NCI-H446 (cell line): ENCODE measurements at regions not wholly inside any gene's neighbourhood (a gene's known extent, or its start where the extent isn't known, plus 50 kb on each side); places are given as distances from the start of the nearest gene placed in this dataset.

Source experiments
- DNase-seq, 2 experiments: peaks; one replicate each; lab custom pipeline; 2025; lab: John Stamatoyannopoulos, UW

DNA sequence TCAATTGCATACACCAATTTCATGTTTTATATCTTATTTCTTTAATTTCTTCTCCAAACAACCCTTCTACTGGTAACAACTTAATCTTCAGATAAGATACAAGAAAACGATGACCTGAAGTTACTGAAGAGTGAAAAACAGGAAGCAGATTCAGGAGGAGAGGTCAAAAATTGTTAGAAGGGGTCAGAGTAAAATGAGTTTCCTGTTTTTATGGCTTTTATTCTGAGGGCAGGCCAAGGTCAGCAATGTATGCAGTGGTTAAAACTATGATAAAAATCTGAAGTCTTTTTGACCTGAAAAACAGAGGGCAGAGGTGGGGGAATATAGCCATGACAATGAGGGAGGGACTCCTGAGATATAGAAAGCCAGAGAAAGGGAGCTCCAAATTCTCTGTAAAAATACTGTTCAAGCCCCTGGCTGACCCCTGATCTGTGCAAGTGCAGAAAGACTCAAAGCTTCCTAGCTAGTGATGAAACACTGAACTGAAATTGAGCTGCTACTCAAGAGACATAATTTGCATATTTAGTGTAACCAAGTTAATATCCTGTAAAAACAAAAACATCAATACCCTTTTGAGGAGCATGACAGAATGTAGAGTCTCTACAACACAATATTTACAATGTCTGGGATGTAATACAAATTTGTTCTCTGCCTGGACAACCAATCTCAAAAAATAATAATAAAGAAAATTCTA, 514.3 kb upstream of the SEL1L start:
- no peak for DNase-seq

DNA sequence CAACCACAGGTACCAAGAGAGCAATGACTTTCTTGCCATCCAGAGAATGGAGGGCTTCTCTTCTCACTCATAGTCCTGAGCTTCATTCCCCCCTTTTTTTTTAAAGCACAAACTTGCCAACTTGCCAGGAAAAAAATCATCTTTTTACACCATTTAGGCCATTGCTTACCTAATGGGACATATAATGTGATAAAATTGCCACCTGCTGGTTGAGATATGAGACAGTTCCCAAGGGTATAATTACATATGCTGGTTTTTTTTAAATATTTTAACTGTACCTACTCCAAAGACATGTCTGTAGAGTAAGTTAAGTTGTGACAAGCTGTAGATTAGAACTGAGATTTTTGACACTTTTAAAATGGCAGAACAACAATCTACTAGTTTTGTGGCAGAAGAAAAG, 519.1 kb upstream of the SEL1L start:
- DNase-seq = no peak

- DNase-seq = no peak
Observed at GRCh38 chr14:82055515-82056115, 522.0 kb upstream of the SEL1L start.

DNA sequence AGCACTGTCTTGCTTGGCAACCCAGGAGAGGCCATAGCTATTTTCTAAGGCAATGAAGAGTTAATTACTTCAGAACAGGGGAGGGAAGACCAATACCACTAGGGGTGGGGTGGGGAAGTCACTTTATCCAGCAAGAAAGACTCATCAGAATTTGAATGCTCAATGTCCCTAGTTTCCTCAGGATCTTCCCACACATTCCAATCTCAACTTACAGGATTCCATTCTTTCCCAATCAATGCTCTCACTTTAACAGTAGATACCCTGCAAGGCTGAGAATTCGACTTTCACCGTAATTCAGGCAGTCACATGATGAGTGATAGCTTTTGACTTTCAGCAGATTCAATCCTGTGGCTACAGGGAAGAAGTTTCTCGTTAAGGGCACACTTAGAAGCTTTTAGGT, 526.6 kb upstream of the SEL1L start:
- DNase-seq = no peak

- DNase-seq = no peak
Observed at GRCh38 chr14:82067221-82067875, 533.7 kb upstream of the SEL1L start.

DNA sequence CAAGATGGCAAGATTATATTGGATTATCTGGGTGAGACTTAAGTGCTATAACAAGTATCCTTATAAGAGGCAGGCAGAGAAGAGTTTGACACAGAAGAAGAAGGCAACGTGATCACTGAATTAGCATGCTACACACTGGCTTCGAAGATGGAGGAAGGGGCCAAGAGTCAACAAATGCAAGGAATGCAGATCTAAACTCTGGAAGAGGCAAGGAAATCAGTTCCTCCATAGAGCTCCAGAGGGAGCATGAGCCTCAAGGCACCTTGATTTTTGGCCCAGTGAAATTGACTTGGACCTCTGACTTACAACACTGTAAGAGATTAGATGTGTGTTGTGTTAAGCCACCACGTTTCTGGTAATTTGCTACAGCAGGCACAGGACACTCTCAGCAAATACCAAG, 536.4 kb upstream of the SEL1L start:
- DNase-seq = no peak

DNA sequence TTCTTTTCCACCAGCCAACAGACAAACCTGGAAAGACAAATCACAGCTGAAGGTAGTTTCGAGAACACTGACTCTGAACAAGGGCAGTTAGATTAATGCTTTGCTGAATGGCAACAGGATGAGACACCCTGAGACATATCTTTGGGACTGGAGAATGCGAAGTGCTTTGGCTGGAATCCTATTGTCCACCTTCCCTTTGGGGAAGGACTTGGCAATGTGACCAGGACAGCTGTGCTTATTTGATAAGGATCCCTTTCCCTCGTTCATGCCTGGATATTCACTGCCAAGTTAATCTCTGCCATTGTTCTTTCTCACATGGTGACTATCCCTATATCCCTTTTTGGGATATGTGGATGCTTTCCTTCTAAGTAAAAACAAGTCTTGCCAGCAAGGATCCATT, 537.1 kb upstream of the SEL1L start:
- no peak for DNase-seq

- no peak for DNase-seq
Observed at GRCh38 chr14:82073547-82073946, 539.9 kb upstream of the SEL1L start.

GRCh38 chr14:82075566-82075965, 541.9 kb upstream of the SEL1L start:
- no peak for DNase-seq

- DNase-seq = no peak
Observed at GRCh38 chr14:82079553-82079952, 545.9 kb upstream of the SEL1L start.

DNA sequence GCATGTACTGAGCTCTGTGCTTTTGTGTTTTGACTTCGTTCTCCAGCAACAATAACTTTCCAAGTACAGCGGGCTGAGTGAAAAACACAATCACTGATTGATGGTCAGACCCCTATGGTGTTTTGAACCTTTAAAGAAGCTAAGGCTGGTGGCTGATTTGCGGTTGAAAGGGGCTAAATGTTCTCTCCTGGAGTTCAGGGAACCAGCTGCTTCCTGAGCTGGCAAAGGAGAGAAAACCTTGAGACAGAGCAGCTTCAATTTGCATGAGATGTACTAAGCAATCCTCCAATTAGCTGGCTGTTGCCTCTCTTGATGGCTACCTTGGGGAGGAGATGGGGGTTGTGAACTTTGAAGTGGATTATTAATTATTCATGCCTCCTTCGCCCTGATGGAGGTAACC, 546.7 kb upstream of the SEL1L start:
- no peak for DNase-seq

- no peak for DNase-seq
Observed at GRCh38 chr14:82084813-82085212, 551.2 kb upstream of the SEL1L start.

DNA sequence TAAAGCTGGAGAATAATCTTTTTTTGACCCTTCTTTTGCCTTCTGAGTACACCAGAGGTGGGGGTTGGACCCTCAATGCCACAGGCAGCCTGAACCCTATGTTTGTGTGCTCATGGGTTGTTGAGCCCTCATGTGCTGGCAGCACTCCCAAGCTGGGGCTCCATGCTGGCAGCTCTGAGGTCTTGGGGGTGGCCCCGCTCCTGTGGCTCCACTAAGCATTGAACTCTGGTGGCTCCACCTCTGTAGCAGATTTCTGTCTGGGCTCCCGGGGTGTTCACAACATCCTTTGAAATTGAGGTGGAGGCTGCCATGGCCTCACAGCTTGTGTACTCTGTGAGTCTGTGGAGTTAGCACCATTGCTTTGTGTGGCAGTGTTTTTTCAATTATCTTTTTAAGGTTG, 557.4 kb upstream of the SEL1L start:
- no peak for DNase-seq

DNA sequence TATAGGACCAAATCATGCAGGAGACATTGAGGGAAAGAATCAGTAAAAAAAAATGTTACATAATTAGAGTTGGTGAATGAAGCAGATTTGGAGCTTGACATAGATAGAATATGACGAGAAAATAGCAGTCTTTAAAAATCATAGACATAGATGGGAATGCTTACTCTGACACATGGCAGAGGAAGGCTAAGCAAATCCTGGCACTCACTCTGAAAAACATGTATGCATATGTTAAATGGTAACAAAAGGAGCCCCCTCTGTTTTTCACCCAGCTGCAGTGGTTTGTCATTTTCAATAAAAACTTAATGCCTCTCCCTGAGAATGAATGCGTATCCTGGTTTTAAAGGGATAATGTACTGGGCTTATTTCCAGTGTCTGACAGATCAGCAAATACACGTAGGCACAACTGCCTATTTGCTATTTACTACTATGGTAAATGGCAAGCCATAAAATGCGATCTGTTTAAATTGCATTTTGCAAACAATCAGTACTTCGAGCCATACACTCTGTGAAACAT, 561.2 kb upstream of the SEL1L start:
- no peak for DNase-seq

GRCh38 chr14:82104013-82104412, 570.4 kb upstream of the SEL1L start:
- DNase-seq = no peak

GRCh38 chr14:82112210-82112839, 578.7 kb upstream of the SEL1L start:
- no peak for DNase-seq

DNA sequence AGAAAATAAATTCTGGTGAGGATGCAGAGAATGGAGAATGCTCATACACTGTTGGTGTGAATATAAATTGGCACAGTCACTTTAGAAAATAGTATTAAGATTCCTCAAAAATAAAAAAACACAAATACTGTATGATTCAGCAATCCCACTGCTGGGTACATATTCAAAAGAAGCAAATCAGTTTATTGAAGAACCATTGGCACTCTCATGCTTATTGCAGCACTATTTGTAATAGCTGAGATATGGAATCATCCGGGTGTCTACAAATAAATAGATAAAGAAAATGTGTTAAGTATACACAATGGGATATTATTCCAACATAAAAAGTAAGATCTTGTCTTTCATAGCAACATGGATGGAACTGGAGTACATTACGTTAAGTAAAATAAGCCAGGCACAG, 579.4 kb upstream of the SEL1L start:
- DNase-seq = no peak

DNA sequence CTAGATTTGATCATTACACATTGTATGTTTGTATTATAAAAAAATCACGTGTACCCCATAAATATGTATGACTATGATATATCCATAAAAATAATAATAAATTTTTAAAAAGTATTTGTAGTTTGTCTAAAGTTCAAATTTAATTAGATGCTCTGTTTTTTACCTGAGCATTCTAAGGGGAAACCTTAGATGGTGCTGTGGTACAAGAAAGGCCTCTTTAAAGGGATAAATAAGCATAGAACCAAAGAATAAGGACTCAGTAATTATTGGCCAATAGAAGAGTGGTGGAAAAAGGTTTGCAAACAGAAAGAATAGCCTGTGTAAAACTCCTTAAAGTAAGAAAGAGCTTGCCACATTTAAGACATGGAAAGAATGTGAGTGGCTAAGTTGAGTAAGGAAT, 580.1 kb upstream of the SEL1L start:
- no peak for DNase-seq

DNA sequence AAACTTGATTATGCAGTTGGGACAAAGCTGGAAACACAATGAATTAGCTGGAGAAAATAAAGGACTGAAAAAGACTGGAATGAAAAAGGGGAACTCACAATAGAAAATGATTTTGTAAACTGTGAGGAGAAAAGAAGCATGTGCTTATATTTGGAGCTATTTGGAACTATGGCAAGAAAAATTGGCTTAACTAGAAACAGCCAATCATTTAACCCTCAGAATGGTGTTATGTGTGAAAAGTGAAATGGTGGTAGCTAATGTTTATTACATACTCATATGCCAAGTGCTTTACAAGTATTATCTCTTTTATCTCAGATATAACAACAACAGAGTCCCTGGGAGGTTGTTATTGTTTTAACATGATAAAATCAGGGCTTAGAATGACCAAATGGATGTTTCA, 583.1 kb upstream of the SEL1L start:
- no peak for DNase-seq

DNA sequence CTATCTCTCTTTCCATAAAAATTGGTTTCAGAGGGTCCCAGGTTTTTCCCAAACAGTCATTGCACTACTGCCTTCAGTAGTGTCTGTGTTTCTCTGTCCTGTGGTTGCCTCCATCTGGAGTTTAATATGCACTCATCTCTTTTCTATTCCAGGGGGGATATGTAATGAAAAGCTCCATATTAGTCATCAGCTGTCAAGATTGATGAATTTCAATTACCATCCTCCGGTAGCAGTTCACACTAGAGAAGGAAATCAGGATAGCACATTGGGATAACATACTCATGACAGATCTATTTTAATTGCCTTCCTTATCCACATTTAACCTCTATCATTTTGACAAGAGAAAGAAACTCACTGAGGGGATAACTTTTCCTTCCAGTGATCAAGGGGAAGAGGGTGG, 589.0 kb upstream of the SEL1L start:
- no peak for DNase-seq

- DNase-seq = no peak
Observed at GRCh38 chr14:82124511-82124910, 590.9 kb upstream of the SEL1L start.

- no peak for DNase-seq
Observed at GRCh38 chr14:82126006-82126405, 592.4 kb upstream of the SEL1L start.

GRCh38 chr14:82134411-82134810, 600.8 kb upstream of the SEL1L start:
- no peak for DNase-seq
